HEK293T (cell line): ENCODE measurements at regions not wholly inside any gene's neighbourhood (a gene's known extent, or its start where the extent isn't known, plus 50 kb on each side); places are given as distances from the start of the nearest gene placed in this dataset.

Source experiments
- CTCF ChIA-PET: fragments of 350-600 bp; formaldehyde crosslinking; extraction: SDS; loops from one replicate; lab custom pipeline; 2021; ENCODE audit warnings: antibody characterized with exemption, inconsistent platforms; lab: Yijun Ruan, JAX
- POLR2A ChIA-PET: fragments of 350-600 bp; formaldehyde crosslinking; extraction: SDS; loops from one replicate; lab custom pipeline; 2020; ENCODE audit warnings: antibody characterized with exemption, inconsistent platforms; lab: Yijun Ruan, JAX
- DNase-seq: peaks from one replicate; pipeline ENCODE4 v3.0.0; 2012; ENCODE audit warnings: mixed read lengths; ENCODE audit errors: extremely low spot score
- ARNT ChIP-seq: fragments of 450-650 bp; IDR thresholded peaks from 2 replicates; pipeline ENCODE4 v1.6.1; 2017; ENCODE audit warnings: mild to moderate bottlenecking
- BHLHE40 ChIP-seq: fragments of 450-650 bp; IDR thresholded peaks from 2 replicates; pipeline ENCODE4 v1.6.1; 2016; ENCODE audit warnings: mild to moderate bottlenecking, moderate library complexity, borderline replicate concordance
- CTBP1 ChIP-seq: fragments of 450-650 bp; IDR thresholded peaks from 2 replicates; pipeline ENCODE4 v1.6.1; 2016; ENCODE audit warnings: borderline replicate concordance
- ELF4 ChIP-seq: fragments of 450-650 bp; IDR thresholded peaks from 2 replicates; pipeline ENCODE4 v1.6.1; 2017; ENCODE audit warnings: antibody characterized with exemption
- FOXA1 ChIP-seq: fragments of 450-650 bp; IDR thresholded peaks from 2 replicates; pipeline ENCODE4 v1.6.1; 2016; ENCODE audit warnings: mild to moderate bottlenecking
- FOXK2 ChIP-seq: fragments of 450-650 bp; IDR thresholded peaks from 2 replicates; pipeline ENCODE4 v1.6.1; 2016; ENCODE audit warnings: mild to moderate bottlenecking
- FOXM1 ChIP-seq: fragments of 450-650 bp; IDR thresholded peaks from 2 replicates; pipeline ENCODE4 v1.6.1; 2017; ENCODE audit warnings: mild to moderate bottlenecking, borderline replicate concordance
- HDGF ChIP-seq: fragments of 450-650 bp; IDR thresholded peaks from 2 replicates; pipeline ENCODE4 v1.6.1; 2017; ENCODE audit warnings: antibody characterized with exemption, borderline replicate concordance
- L3MBTL2 ChIP-seq: fragments of 450-650 bp; conservative IDR thresholded peaks from 2 replicates; pipeline ENCODE4 v1.6.1; 2016; ENCODE audit warnings: mild to moderate bottlenecking
- LEF1 ChIP-seq: fragments of 450-650 bp; IDR thresholded peaks from 2 replicates; pipeline ENCODE4 v1.6.1; 2017; ENCODE audit warnings: mild to moderate bottlenecking, borderline replicate concordance
- NFRKB ChIP-seq: fragments of 450-650 bp; IDR thresholded peaks from 2 replicates; pipeline ENCODE4 v1.6.1; 2016; ENCODE audit warnings: mild to moderate bottlenecking, moderate library complexity
- SP1 ChIP-seq: fragments of 450-650 bp; IDR thresholded peaks from 2 replicates; pipeline ENCODE4 v1.6.1; 2017
- SUZ12 ChIP-seq: fragments of 450-650 bp; IDR thresholded peaks from 2 replicates; pipeline ENCODE4 v1.6.1; 2016; ENCODE audit warnings: mild to moderate bottlenecking
- TARDBP ChIP-seq: fragments of 450-650 bp; IDR thresholded peaks from 2 replicates; pipeline ENCODE4 v1.6.1; 2016
- ZNF384 ChIP-seq: fragments of 450-650 bp; IDR thresholded peaks from 2 replicates; pipeline ENCODE4 v1.6.1; 2016
- TF ChIP-seq, protein P1 (sequence below): fragments of 450-650 bp; IDR thresholded peaks from 2 replicates; pipeline ENCODE4 v1.6.1; 2016

DNA sequence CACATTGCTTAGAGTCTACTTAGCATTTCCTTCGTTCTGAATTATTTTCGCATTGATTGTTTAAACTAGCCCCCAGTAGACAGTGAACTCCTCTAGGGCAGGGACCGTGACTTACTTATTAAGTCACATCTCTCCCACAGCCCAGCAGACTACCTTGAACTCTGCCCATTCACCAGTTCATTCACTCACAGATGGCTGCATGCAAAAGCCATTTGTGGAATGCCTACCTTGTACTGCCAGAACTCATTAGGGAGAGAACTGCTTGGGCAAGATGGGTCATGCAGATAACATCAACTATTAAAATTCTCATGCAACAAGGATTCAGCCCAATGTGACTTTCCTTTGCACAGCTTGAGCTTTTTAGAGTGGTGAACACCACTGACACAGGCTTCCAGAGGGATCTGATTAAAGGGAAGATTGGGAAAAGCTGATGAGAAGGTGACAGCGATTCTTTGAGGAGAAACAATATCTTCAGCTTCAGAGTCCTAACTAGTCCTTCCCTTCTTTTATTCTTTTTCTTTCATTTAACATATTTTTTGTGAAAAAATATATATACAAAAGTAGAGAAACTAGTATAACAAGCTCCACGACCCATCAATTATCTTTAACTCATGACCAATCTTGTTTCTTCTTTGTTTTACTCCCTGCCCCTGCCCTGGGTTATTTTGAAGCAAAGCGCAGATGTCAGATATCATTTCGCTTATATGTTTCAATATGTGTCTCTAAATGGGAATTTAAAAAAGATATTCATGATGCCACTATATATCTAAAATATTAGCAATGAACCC is 273.9 kb downstream of the CDC5L start:
- POLR2A ChIA-PET, result no interaction called here
- no peak for DNase-seq

GRCh38 chr6:44662461-44663121 is 275.1 kb downstream of the CDC5L start:
- ChIA-PET CTCF (interaction anchor here (1.2 kb wide), 1 partner anchor 32 kb away, joined by 3 read pairs; no protein-coding TSS in a partner anchor), POLR2A (no interaction called here)
- TF ChIP-seq BHLHE40 (no peak), SP1 (no peak), LEF1 (no peak)
- no peak for DNase-seq

More for the DNA sequence above, 273.9 kb downstream of the CDC5L start:
- TF ChIP-seq ELF4, result no peak
- TF ChIP-seq L3MBTL2, result no peak
- TF ChIP-seq, protein P1, sequence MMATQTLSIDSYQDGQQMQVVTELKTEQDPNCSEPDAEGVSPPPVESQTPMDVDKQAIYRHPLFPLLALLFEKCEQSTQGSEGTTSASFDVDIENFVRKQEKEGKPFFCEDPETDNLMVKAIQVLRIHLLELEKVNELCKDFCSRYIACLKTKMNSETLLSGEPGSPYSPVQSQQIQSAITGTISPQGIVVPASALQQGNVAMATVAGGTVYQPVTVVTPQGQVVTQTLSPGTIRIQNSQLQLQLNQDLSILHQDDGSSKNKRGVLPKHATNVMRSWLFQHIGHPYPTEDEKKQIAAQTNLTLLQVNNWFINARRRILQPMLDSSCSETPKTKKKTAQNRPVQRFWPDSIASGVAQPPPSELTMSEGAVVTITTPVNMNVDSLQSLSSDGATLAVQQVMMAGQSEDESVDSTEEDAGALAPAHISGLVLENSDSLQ, result no peak
- no peak for TF ChIP-seq SUZ12
- TF ChIP-seq TARDBP, result no peak
- TF ChIP-seq ZNF384, result no peak
- TF ChIP-seq FOXA1, result no peak
- TF ChIP-seq FOXM1, result no peak
- TF ChIP-seq NFRKB, result no peak
- TF ChIP-seq HDGF, result no peak
- no peak for TF ChIP-seq CTBP1
- TF ChIP-seq LEF1, result no peak
- CTCF ChIA-PET, result interaction anchor here (1.2 to 2.4 kb wide), 2 partner anchors 31 to 186 kb away, joined by 3 to 9 read pairs; no protein-coding TSS in a partner anchor

GRCh38 chr6:44663860-44664634 is 276.5 kb downstream of the CDC5L start:
- TF ChIP-seq ARNT (no peak), L3MBTL2 (no peak), BHLHE40 (no peak), HDGF (no peak), CTBP1 (no peak), ELF4 (no peak), FOXM1 (no peak)
- DNase-seq, result no peak
- POLR2A ChIA-PET, result no interaction called here
- CTCF ChIA-PET, result interaction anchor here (1.0 to 1.8 kb wide), 2 partner anchors 8 to 11 kb away, joined by 3 to 5 read pairs; no protein-coding TSS in a partner anchor

DNA sequence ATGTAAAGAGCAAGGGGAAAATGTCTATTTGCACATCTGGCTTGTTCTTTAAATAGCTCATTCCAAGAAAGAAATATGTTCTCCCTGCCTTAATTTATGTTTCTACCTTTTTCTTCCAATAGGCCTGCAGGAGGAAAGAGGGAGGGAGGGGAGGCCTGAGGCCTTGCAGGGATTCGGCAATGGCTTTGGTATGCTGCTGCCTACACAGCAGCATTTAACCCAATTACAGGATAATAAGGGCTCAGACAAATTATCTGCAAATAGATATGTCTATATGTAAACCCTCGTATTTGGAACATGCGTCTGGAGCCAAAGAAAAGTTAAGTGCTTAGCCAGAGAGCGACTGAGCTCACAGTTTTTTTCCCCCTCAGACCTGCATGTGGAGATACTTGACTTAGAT is 277.2 kb downstream of the CDC5L start:
- ChIA-PET CTCF (interaction anchor here (0.6 to 1.8 kb wide), 3 partner anchors 9 to 73 kb away, joined by 3 to 5 read pairs (median 4); no protein-coding TSS in a partner anchor), POLR2A (no interaction called here)
- TF ChIP-seq ARNT (no peak), CTBP1 (no peak), ELF4 (no peak), TARDBP (no peak), NFRKB (no peak), LEF1 (no peak), BHLHE40 (no peak), FOXK2 (no peak), HDGF (no peak), SUZ12 (no peak), FOXA1 (no peak), ZNF384 (no peak), SP1 (no peak), L3MBTL2 (no peak), FOXM1 (no peak)
- TF ChIP-seq, protein P1, result no peak
- DNase-seq, result no peak

- no peak for TF ChIP-seq HDGF
- TF ChIP-seq NFRKB, result no peak
- TF ChIP-seq FOXA1, result no peak
- no peak for TF ChIP-seq FOXM1
- no peak for DNase-seq
- ChIA-PET POLR2A (no interaction called here), CTCF (interaction anchor here (0.6 to 1.8 kb wide), 3 partner anchors 9 to 72 kb away, joined by 3 to 5 read pairs (median 4); no protein-coding TSS in a partner anchor)
Observed at GRCh38 chr6:44665143-44665542, 277.6 kb downstream of the CDC5L start.

DNA sequence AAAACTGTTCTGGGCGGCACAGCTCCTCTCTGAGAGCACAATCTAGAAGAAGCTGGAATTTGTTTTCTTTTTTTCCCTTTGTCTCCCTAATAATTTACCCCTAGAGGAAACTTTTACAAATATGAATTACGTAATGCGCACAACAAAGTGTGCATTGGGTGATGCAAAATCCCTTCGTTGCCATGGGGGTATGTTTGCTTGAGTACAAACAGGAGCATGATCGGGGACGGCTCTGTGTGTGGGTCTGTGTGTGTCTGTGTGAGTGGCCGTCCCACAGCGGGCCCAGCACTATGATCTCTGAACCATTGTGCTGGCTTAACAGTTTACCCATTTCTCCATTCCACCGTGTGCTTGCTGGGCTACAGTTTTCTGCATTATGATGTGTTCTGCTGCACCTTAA is 278.2 kb downstream of the CDC5L start:
- POLR2A ChIA-PET, result no interaction called here
- TF ChIP-seq ELF4 (no peak), L3MBTL2 (no peak), ZNF384 (no peak), BHLHE40 (no peak), FOXM1 (no peak), HDGF (no peak), LEF1 (no peak), SP1 (no peak), FOXK2 (no peak), NFRKB (no peak), CTBP1 (no peak), ARNT (no peak), TARDBP (no peak), SUZ12 (no peak)
- TF ChIP-seq, protein P1, result no peak
- DNase-seq, result no peak
- CTCF ChIA-PET, result interaction anchor here (1.8 kb wide), 1 partner anchor 10 kb away, joined by 5 read pairs; no protein-coding TSS in a partner anchor
